Esophagus mucosa (tissue), 1 donor: ENCODE measurements at regions not wholly inside any gene's neighbourhood (a gene's known extent, or its start where the extent isn't known, plus 50 kb on each side); places are given as distances from the start of the nearest gene placed in this dataset.
"Not testable (repeated sequence)": the region's sequence is repeated elsewhere in the genome, so short reads cannot be mapped to it uniquely, and the experiment has no call there.

Source experiments
- ATAC-seq: fragments of 200-7000 bp; cut with Tn5 transposase; one replicate; pipeline ENCODE4 v1.9.1; 2020
- donor health status: DM: yes; HTN: yes; CAD: no.

DNA sequence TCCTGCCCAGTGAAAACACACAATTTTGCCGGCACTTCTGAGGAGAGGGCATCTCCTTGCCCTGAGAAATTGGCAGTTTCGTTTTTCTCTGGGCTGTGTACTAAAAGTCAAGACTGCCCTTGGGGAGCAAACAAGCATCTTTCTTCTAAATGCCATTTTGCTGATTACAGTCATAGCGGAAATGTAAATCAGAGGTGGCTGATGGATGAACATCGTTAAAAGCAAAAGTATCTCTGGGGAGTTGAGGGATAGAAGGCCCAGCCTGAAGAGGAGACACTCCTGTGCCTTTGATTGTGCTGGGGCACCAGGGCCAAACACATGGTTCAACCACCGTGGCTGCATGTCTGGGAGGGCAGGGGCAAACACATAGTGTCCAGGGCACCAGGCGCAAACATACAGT lies 49.8 kb downstream of the ABCC12 start:
- no peak for ATAC-seq

DNA sequence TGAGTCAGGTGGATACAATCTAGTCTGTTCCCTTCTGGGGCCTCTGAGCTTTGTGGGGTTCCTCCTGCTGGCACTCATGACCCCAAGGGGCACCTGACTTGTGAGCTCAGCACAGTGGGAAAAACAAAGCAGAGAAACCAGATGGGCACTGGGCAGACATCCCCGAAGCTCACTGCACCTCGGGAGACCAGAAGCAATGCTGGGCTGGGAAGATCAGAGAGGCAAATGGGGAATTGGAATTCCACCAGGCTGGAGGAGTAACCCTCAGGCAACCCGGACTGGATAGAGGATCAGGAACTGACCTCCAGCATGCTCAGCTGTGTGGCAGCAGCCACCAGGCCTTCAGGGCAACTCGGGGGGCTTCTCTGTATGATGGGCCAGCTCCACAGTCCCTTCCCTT lies 50.3 kb downstream of the ABCC12 start:
- ATAC-seq = no peak

DNA sequence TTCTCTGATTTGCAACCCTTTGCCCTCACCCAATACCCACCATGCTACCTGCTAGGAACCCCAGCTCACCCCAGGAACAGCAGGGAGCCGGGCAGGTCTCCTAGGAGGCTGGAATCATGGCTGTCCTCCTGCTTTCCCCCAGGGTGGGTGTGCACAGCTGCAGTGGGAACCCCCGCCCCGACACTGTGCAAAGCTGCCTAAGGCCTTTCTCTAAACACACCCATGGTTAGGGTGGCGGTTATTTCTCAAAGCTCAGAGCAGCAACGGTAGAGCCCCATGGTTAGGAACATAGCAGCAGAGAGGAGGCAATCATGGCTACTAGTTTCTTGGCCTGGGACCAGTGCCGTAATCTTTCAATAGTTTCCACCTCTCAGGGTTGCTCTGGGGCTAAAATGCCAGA lies 52.2 kb downstream of the ABCC12 start:
- no peak for ATAC-seq

DNA sequence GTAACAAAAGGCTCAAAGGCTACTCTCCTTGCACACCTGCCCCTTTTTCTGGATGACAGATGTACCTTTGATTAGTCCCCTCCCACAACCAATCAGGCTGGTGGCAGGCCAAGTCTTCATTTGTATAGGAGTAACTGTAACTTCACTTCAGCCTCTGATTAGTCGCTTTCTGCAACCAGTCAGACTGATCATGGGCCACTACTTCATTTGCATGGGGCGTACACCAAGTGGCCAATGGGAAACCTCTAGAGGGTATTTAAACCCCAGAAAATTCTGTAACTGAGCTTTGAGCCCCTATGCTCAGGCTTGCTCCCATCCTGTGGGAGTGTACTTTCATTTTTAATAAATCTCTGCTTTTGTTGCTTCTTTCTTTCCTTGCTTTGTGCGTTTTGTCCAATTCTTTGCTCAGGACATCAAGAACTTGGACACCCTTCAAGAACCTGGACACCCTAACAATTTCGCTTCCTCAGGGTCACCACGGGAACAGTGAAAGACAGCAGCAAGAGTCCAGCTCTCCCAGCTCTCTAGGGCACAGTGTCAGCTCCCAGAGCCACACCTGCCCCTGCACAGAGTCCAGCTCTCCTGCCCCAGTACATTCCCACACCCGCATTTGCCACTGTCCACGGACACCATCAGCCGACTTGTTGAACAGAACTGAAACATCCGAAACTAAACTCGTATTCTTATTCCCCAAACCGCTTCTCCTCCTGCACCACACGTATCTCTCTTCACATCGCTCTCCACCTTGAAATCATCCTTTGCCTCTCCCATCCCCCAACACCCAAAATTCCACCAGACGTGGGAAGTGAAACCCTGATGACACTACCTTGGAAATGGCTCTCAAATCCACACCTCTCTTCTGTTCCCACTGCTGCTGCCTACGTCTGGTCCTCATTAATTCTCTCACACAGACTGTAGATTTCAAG lies 53.4 kb downstream of the ABCC12 start:
- ATAC-seq = no peak

DNA sequence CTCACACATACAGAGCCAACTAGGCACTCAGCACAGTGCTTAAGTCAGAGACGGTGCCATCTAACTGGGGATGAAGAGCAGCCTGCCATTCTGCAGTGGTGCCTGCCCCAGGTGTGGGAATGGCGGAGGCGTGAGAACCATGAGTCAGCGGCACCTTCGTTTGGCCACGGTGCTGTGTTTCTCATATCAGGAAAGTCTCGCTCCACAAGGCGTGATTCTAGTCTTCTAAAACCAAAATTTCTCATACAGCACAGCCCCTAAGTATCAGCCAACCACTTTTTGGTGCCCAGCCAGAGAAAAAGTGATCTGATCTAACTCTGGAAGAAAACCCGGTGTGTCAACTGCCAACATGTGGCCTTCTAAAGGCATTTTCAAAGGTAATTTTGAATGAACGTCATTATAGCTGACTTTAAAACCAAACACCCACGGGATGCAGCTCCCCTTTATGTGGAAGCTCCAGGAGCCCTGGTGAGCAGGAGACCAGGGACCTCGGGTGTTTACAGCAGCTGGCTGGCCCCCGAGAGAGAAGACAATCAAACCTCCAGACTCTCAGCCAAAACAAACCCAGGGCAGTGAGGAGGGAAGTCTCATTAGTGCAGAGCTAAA lies 54.6 kb downstream of the ABCC12 start:
- peak; percentile 79 for ATAC-seq

DNA sequence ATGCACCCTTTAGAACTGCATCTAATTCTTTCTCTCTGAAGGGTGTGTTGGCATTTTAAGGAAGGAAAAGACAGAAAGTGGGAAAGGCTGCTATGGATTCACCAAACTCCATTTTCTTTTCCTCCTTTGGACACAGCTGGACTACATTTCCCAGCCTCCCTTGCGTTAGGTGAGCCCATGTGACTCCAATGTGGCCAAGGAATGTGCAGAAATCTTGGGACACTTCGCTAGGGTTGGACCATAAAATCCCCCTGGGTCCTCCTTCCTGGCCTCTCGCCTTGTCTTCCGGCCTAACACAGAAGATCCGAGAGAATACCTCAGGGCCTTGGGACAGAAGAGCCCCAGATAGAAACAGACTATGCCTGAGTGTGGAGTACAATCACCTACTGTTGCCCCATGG lies 56.3 kb downstream of the ABCC12 start:
- no peak for ATAC-seq

DNA sequence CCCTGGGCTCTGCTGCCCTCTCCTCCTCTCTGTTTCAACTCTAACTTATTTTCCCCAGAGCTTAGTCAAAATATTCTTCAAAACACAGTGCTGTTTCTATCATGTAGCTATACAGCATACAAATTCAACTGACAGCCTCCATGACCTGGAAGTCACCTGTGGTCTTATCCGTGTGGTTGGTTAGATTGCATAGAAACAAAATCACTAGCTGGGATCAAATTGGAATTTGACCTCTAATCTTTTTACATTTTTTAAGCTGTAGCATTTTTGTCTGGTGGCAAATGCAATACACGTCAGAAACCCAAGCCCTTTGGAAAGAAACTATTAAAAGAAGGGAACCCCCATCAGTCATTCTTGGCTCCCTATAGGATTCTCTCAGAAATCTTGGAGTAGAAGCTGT lies 57.3 kb downstream of the ABCC12 start:
- no peak for ATAC-seq

DNA sequence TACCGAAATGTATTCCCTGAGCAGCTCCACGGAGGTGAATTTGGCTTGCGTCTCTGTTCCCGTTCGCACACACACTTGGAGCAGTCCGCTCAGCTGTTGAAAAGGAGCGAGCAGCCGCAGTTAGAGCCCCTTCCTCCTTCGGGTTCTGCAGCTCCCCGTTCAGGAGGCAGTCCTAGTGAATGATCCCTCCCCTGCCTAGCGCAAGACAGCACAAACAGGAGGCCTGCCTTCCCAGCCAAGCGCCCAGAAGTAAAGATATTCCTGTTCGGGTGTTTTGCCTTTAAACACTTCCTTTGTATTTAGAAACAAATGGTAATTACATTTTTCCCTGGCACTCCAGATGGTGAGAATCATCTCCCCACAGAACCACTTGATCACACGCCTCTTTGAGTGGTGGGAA lies 64.7 kb downstream of the ABCC12 start:
- no peak for ATAC-seq

DNA sequence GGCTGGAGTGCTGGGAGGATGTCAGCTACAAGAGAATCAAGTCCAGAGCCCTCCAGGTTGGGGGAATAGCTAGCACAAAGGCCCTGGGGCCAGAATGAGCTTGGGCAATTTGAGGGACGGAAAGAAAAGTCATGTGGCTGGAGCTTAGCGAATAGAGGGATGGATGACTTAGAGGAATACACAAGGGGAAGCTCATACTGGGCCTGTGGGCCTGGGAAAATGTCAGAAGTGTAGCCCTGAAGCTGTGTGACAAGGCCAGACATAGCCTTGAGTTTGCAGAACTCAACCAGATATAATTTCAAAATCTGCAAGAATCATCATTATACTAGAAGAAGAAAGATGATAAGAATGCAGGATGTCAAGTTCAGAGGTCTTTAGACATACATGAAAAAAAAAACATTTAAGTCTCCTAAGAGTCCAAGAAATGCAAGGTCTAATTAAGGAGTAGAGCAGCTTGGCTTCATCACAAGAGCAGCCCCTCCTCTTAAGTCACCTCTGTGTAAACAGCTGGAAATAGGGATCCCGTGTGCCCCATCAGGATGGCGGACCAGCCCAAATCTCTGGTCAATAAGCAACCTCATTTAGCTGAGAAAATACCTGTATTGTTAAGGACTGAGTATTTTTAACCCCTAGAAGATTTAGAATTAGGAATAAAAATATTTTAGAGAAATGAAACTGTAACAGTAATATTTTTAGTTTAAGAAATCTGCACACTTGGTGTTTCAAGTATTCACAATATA lies 66.6 kb downstream of the ABCC12 start:
- no peak for ATAC-seq

DNA sequence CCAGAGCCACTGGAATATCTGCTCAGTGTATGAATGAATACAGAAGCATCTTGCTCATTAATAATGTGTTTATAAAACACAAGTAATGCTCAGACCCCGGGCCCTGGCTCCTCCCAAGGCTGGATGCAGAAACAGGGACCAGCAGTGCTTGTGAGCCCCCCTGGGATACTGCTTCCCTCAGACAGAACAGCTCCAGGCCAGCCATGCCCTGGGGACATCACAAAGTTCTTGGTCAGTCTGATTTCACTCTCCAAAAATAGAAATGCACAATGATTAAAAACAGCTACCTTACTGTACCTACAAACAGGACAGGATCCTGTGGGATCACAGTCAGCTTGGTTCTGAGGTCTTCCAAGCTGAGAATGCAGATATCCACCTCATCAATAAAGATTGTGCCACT lies 68.2 kb downstream of the ABCC12 start:
- no peak for ATAC-seq

DNA sequence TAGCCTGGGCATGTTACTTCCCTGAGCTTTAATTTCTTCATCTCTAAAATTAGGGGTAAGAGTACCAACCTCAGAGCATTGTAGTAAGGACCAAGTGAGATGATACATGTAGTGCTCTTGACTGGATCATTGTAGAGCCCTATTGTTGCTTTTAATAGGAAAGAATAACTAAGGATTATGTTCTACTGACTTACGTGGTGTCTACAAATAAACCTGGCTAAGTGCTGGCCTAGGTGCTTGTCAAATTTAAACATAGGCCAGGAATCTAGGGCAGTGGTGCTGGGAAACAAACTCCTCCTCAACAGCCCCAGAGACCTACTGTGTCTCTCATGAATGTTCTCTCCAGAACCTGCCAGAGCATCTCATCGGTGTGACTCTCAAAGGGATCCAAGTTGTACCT lies 69.4 kb downstream of the ABCC12 start:
- ATAC-seq = no peak

DNA sequence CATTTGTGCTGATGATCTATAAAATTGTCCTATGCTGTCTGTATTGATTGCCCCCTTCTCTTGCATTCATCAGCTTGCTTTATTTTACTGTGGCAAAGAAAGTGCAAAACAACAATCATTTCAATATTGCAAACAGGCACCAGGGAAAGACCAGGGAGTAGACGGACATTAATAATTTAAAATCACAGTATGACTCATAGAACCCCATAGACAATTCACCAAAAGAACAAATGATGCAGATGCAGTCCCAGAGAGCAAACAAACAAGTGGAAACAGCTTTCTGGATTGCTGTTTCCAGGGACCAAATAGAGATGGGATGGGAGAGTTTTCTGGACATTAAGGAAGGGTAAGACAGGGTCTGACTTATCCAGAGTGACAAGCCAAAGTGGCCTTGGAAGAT lies 70.1 kb downstream of the ABCC12 start:
- no peak for ATAC-seq

DNA sequence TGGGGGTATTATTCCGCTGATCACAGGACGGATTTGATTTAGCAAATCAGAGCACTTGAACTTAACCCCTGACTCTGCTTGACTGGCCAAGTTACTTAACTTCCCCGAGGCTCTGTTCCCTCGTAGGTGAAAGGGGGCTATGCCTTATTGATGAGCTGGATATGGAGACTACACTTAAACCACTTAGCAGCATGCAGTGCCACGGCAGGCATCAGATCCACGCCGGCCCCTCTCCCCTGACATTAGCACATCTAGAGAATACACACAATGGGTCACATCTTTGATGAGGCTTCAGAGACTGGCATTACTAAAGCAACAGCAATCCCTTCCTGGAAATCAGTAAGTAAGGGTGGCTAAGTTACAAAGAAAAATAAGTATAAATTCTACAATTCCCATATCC lies 71.0 kb downstream of the ABCC12 start:
- no peak for ATAC-seq

DNA sequence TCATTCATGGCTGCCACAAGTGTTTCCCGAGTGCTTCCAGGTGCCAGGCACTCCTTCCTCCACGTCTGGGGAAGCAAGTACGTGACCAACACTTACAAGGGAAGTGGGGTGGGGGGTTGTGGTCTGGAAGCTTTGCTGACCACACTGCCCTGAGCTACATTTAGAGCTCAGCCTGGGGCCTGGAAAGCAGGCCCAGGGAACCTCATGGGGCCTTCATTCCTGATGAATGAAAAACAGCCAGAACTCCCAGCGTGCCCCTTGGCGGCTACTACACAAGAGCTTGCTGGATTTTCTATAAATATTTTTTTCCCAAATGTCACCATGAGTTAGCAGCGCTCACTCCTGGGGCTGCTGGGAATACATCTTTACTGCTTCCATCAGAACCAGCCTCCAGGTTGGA lies 73.3 kb downstream of the ABCC12 start:
- ATAC-seq = no peak

DNA sequence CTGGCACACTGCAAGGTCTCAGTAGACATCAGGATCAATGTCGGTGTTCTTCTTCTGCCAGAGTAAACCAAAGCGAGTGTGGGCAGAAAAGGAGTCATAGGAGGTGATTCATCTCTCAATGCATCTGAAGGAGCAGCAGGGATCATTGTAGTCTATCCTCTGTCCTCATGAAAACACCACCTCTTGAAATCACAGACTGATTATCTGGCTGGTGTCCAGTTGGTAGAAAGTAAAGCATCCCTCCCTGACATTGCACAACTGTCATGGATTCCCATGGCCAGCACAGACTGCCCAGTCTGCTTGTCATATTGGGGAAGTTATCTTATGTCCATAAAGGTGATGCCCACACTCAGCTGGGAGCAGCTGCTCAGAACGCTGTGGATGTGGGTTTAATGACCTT lies 74.1 kb downstream of the ABCC12 start:
- no peak for ATAC-seq

DNA sequence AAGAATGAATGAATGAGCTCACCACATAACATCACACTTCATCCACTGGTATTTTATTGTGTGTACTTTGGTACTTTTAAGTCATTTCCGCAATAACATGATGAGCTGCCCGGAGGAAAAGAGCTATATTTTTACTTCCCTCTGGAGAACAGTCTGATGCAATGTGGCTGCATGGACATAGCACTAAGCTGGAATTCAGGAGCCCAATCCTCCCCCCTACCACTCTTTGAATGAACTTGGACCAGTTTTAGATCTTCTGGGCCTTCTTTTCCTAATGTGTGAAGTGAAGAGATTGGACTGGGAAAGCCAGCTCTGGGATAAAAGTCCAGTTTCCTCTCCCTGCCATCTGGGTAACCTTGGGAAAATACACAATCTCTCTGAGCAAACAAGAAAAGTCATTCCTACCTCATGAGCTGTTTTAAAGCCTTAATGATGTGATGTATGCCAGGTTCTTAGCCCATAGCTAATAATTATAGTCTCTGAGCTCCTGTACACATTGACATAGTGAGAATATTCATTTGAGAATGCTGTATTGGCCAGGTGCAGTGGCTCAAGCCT lies 79.3 kb downstream of the ABCC12 start:
- no peak for ATAC-seq

DNA sequence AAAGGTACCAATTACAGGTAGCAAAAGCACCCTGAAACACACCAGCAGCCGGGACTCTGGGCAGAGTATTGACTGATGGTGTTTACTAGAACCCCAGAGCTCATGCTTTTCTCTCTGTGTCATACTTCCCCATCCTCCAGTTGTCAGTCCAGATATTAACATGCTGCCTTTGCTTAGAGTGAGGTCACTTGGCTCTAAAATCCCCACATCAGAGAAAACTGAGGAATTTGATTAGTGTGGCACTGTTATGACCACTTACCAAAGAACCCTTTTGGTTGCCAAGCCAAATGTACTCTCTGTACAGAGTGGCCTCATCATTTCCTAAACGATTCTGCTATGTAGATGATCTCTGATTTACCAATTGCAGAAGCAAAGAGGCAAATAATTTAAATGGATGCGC lies 80.4 kb downstream of the ABCC12 start:
- ATAC-seq = no peak

DNA sequence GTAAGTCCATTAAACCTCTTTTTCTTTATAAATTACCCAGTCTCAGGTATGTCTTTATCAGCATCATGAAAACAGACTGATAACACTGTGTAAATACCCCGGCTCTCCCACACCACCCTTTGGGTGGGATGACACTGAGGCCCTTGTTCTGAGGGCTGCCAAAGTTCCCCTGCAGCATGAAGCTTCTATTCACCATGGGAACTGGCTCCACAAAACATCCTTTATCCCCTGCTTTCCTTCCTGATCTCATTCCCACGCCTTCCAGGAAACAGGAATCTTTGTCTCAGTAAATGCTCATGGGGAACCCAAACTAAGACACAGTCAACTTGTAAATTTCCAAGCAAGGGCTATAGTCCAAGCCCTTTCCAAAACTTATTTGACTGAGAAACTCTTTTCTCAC lies 88.4 kb downstream of the ABCC12 start:
- ATAC-seq = no peak

DNA sequence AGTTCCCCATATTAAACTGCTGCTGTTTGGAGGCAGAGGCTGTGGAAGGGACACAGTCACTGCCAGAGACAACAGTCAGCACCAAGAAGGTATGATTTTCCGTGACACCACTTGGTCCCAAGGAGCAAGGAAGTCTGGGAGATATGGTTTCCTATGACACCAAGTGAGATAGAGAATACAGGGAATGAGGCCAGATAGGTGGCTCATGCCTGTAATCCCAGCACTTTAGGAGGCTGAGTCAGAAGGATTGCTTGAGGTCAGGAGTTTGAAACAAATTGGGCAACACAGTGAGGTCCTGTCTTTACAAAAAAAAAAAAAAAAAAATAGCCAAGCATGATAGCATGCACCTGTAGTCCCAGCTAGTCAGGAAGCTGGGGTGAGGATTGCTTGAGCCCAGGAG lies 90.8 kb downstream of the ABCC12 start:
- no peak for ATAC-seq

DNA sequence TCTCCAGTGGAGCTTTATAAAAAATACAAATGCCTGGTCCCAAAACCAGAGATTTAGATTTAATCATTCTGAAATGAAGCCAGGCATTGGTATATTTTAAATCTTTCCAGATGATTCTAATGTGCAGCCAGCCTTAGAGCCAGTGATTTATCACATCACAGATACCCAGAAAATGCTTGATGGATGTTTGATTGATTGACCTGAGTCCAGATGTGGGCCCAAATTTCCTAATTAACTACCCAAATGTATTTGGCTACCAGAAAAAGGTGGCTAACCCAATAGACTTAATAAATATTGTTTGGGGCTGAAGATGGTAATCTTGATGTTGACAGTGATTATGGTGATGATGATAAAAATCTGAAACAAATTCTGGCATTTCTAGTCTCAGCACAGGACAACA lies 93.1 kb downstream of the ABCC12 start:
- no peak for ATAC-seq

DNA sequence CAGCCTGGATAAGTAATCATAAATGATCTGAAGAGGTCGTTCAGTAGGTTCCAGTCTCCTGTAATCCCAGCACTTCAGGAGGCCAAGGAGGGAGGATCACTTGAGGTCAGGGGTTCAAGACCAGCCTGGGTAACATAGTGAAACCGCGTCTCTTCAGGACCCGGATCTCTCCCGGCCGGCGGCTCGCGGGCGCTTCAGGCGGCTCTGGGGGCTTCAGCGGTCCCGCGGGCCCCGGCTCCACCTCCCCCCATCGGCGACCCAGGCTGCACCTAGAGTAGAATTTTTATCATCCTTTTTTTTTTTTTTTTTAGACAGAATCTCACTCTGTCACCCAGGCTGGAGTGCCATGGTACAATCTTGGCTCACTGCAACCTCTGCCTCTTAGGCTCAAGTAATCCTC lies 95.9 kb downstream of the ABCC12 start:
- no peak for ATAC-seq

DNA sequence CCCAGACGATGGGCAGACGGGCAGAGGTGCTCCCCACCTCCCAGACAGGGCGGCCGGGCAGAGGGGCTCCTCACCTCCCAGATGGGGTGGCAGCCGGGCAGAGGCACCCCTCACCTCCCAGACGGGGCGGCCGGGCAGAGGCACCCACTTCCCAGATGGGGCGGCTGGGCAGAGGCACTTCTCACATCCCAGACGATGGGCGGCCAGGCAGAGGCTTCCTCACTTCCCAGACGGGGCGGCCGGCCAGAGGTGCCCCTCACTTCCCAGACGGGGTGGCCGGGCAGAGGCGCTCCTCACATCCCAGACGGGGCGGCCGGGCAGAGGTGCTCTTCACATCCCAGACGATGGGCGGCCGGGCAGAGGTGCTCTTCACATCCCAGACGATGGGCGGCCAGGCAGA lies 96.6 kb downstream of the ABCC12 start:
- ATAC-seq = not testable (repeated sequence)

DNA sequence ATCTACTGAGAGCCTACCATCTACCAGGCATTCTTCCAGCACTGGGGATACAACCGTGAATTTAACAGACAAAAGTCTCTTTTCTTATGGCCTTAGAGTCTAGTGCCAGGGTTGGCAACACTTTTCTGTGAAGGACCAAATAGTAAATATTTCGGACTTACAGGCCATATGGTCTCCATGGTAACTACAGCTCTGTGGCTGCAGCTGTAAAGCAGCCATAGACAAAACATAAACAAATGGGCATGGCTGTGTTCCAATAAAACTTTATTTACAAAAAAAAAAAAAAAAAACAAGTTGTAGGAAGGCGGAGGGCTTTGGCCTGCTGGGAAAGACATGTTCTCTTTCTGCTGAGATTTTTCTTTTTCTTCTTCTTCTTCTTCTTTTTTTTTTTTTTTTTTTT lies 98.7 kb downstream of the ABCC12 start:
- no peak for ATAC-seq
